Right lobe of liver (tissue), 6 donors: ENCODE measurements at regions not wholly inside any gene's neighbourhood (a gene's known extent, or its start where the extent isn't known, plus 50 kb on each side); places are given as distances from the start of the nearest gene placed in this dataset.

Experiments
- ATAC-seq, 4 donors: fragments of 200-7000 bp; cut with Tn5 transposase; one replicate each; pipeline ENCODE4 v1.9.1; 2020; ENCODE audit warnings: mild to moderate bottlenecking in 4 of 4, moderate library complexity in 4 of 4
- DNase-seq, 3 donors: peaks; one replicate each; pipeline ENCODE4 v3.0.0-alpha.2; 2020
- H3K27ac ChIP-seq, 3 donors: fragments of 200-600 bp; one replicate each; pipeline ENCODE4 v1.8.0; 2022
- H3K27me3 ChIP-seq, 2 donors: fragments of 200-600 bp; one replicate each; pipeline ENCODE4 v1.8.0; 2022
- H3K36me3 ChIP-seq, 4 donors: fragments of 200-600 bp; sonication (generic) in 1 of 4; one replicate each; pipeline versions ENCODE4 v1.5.1 to v1.8.0; 2017 to 2022; ENCODE audit warnings: control low read depth in 1 of 4
- H3K4me1 ChIP-seq, 4 donors: fragments of 200-600 bp; sonication (generic) in 1 of 4; one replicate each; pipeline versions ENCODE4 v1.5.1 to v1.8.0; 2017 to 2022; ENCODE audit warnings: control low read depth in 1 of 4
- H3K4me3 ChIP-seq, 3 donors: fragments of 200-600 bp; one replicate each; pipeline ENCODE4 v1.8.0; 2022
- H3K9me3 ChIP-seq, 4 donors: fragments of 200-600 bp; sonication (generic) in 1 of 4; one replicate each; pipeline versions ENCODE4 v1.5.1 to v1.8.0; 2017 to 2022; ENCODE audit warnings: control low read depth in 1 of 4
- POLR2A ChIP-seq: fragments of 450-650 bp; IDR thresholded peaks from one replicate; pipeline ENCODE4 v1.6.1; 2017; ENCODE audit warnings: antibody characterized with exemption, mild to moderate bottlenecking
- WGBS: methylation state at CpG from one replicate; pipeline ENCODE4 v1.1.6; 2018; ENCODE audit warnings: low coverage, low lambda C conversion rate; ENCODE audit not compliant: insufficient coverage; ENCODE audit errors: missing lambda C conversion rate; 5-methylcytosine and 5-hydroxymethylcytosine counted together
- intact Hi-C, 2 donors: fragments of 100-400 bp; cut with DNase I; formaldehyde crosslinking; loops; one replicate each; pipeline versions ENCODE4 v1.11.2 to v1.14.1; 2022
- TF ChIP-seq, protein P1 (sequence below), 4 donors: fragments of 200-600 bp in 3 of 4; fragments of 450-650 bp in 1 of 4; IDR thresholded peaks; one replicate each; pipeline versions ENCODE4 v1.5.1 to v1.8.0; 2016 to 2022; ENCODE audit warnings: antibody characterized with exemption in 4 of 4, mild to moderate bottlenecking in 2 of 4
- donor health status: DM: no; HTN: yes; CAD: no.
- donor health status: DM: no; HTN: no; CAD: no.
- donor health status: DM: no; HTN: no; CAD: no.
- donor health status: DM: no; HTN: yes; CAD: no.
- donor health status: DM: no; HTN: yes; CAD: no.

- Histone ChIP-seq H3K27ac (no peak overlapping the region), H3K27me3 (no peaks in the 10 kb centered on the region), H3K9me3 (no peaks in the 10 kb centered on the region), H3K4me1 (no peaks in the 10 kb centered on the region), H3K4me3 (no peak overlapping the region), H3K36me3 (no peaks in the 10 kb centered on the region)
- no peak for DNase-seq
- 25% methylated on average over 1 of the region's 1 CpG for WGBS
- TF ChIP-seq, protein P1, sequence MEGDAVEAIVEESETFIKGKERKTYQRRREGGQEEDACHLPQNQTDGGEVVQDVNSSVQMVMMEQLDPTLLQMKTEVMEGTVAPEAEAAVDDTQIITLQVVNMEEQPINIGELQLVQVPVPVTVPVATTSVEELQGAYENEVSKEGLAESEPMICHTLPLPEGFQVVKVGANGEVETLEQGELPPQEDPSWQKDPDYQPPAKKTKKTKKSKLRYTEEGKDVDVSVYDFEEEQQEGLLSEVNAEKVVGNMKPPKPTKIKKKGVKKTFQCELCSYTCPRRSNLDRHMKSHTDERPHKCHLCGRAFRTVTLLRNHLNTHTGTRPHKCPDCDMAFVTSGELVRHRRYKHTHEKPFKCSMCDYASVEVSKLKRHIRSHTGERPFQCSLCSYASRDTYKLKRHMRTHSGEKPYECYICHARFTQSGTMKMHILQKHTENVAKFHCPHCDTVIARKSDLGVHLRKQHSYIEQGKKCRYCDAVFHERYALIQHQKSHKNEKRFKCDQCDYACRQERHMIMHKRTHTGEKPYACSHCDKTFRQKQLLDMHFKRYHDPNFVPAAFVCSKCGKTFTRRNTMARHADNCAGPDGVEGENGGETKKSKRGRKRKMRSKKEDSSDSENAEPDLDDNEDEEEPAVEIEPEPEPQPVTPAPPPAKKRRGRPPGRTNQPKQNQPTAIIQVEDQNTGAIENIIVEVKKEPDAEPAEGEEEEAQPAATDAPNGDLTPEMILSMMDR (IDR thresholded peaks at IDR 0.05) = no peak
- TF ChIP-seq POLR2A = no peak
- intact Hi-C loops = no loop called here
- no peak for ATAC-seq
Observed at GRCh38 chr5:101585366-101585765, 682.3 kb upstream of the ST8SIA4 start.

GRCh38 chr5:101580591-101580990, 677.5 kb upstream of the ST8SIA4 start:
- DNase-seq = no peak
- no peaks in the 10 kb centered on the region for H3K9me3 ChIP-seq
- 75% methylated on average over 2 of the region's 3 CpGs for WGBS
- no peaks in the 10 kb centered on the region for H3K36me3 ChIP-seq
- intact Hi-C loops = no loop called here
- no peak for TF ChIP-seq POLR2A
- TF ChIP-seq, protein P1 (IDR thresholded peaks at IDR 0.05) = no peak
- H3K27me3 ChIP-seq = no peaks in the 10 kb centered on the region
- ATAC-seq = no peak
- no peak overlapping the region for H3K4me3 ChIP-seq
- no peak overlapping the region for H3K27ac ChIP-seq
- H3K4me1 ChIP-seq = no peaks in the 10 kb centered on the region

DNA sequence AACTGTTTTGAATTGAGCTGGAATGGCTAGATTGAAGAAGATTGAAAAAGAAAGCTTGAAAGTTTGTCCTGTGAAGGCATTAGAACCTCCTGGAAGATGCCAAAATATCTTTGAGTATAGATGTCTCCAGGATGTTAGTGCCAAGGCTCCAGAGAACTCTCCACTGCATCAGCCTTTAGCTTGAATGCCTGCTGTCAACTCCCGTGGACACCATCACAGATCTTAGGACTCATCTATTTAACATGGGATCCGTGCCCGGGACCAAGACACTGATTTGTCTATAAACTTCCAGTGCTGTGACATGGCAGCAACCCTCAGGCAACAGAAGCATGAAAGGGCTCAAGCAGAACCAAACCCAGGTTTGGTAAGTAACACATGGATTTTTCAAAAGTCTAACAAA, 670.9 kb upstream of the ST8SIA4 start:
- Histone ChIP-seq H3K27ac (no peak overlapping the region), H3K9me3 (no peaks in the 10 kb centered on the region), H3K27me3 (no peaks in the 10 kb centered on the region), H3K4me3 (no peak overlapping the region), H3K4me1 (no peaks in the 10 kb centered on the region), H3K36me3 (no peaks in the 10 kb centered on the region)
- no peak for TF ChIP-seq POLR2A
- TF ChIP-seq, protein P1 (IDR thresholded peaks at IDR 0.05) = no peak
- no peak for ATAC-seq
- WGBS = 67% methylated on average over 3 of the region's 3 CpGs
- DNase-seq = no peak
- intact Hi-C loops = no loop called here

- WGBS = 62% methylated on average over 3 of the region's 3 CpGs
Observed at GRCh38 chr5:101561018-101561417, 657.9 kb upstream of the ST8SIA4 start.

More at GRCh38 chr5:101561018-101561417, 657.9 kb upstream of the ST8SIA4 start:
- intact Hi-C loops = no loop called here
- no peak for TF ChIP-seq POLR2A
- TF ChIP-seq, protein P1 (IDR thresholded peaks at IDR 0.05) = no peak
- Histone ChIP-seq H3K4me3 (no peak overlapping the region), H3K27ac (no peak overlapping the region), H3K27me3 (no peaks in the 10 kb centered on the region), H3K9me3 (no peaks in the 10 kb centered on the region), H3K4me1 (no peaks in the 10 kb centered on the region), H3K36me3 (no peaks in the 10 kb centered on the region)
- no peak for ATAC-seq
- DNase-seq = no peak
